Fibroblast of skin of left biceps (primary cell): ENCODE measurements at regions not wholly inside any gene's neighbourhood (a gene's known extent, or its start where the extent isn't known, plus 50 kb on each side); places are given as distances from the start of the nearest gene placed in this dataset.
A peak's percentile ranks its signal among the peaks of the same experiment; 100 is the strongest.

Experiments
- DNase-seq, 2 experiments: peaks; one replicate each; pipeline ENCODE4 v3.0.0-alpha.2; 2013; ENCODE audit warnings: low read depth in 2 of 2

DNA sequence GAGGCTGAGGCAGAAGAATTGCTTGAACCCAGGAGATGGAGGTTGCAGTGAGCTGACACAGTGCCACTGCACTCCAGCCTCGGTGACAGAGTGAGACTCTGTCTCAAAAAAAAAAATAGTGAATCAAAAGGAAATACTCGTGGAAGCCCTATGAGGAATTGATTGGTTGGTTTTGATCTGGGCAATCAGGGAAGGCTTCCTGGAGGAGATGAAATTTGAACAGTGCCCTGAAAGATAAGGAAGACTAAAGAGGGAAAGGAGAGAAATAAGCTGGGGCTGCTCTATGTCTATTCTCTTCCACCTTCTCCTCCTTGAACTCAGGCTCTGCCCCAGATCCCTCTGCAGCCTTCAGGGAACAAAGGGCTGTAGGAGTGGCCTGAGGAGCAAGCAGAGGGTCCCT, 54.1 kb downstream of the IRF2BPL start:
- no peak for DNase-seq

DNA sequence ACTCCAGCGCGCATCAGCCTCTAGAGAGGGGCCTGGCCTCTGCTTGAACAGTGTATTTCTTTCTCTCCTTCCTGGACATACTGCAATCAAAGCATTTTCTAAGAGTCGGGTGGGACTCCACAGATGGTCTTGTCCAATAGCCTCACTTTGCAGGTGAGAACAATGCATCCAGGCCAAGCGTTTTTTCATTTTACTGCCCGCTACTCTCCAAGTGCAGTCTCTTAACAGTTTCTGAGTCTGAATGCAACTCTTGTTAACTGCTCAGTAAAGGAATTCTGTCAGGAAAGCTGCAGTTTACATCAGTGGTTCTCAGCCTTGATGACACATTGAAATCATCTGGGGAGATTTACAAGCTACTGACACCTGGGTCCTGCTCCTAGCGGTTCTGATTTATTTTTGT, 57.0 kb downstream of the IRF2BPL start:
- DNase-seq = no peak

DNA sequence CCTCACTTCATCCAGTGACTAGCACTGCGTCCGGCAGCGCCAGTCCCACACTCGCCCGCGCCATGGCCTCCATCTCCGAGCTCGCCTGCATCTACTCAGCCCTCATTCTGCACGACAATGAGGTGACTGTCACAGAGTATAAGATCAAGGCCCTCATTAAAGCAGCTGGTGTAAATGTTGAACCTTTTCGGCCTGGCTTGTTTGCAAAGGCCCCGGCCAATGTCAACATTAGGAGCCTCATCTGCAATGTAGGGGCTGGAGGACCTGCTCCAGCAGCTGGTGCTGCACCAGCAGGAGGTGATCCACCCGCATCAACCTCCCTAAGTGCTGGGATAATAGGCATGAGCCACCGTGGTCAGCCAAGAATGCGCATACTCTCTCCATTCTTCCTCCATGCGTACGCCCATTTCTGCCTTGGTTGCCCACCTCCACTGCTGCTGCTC, 59.9 kb downstream of the IRF2BPL start:
- no peak for DNase-seq

DNA sequence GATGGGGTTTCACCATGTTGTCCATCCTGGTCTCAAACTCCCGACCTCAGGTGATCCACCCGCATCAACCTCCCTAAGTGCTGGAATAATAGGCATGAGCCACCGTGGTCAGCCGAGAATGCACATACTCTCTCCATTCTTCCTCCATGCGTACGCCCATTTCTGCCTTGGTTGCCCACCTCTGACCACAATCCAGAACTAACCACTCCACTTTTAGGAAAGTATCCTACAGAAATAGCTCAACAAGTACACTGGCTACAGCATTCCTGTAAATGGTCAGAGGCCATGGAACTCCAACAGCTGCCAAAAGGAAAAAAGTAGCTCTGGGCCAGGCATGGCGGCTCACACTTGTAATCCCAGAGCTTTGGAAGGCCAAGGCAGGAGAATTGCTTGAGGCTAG, 60.7 kb downstream of the IRF2BPL start:
- no peak for DNase-seq

DNA sequence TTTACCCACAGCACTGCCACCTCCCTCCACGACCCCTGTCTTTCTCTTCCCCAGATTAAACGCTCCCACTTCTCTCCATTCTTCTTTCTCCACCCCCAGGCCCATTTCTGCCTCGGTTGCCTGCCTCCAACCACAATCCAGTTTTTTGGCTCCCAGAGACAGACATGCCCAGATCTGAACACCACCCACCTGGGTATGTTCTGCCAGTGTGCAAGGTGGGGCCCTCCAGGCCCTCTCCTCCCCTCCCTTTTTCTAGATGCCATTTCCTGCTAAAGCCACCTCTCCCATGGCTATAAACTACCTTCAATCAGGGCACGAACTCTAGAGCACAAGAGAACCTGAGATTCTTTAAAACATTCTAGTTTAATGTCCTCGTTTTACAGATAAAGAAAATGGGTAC, 63.3 kb downstream of the IRF2BPL start:
- DNase-seq = no peak

- no peak for DNase-seq
Observed at GRCh38 chr14:76964695-76965094, 63.8 kb downstream of the IRF2BPL start.

DNA sequence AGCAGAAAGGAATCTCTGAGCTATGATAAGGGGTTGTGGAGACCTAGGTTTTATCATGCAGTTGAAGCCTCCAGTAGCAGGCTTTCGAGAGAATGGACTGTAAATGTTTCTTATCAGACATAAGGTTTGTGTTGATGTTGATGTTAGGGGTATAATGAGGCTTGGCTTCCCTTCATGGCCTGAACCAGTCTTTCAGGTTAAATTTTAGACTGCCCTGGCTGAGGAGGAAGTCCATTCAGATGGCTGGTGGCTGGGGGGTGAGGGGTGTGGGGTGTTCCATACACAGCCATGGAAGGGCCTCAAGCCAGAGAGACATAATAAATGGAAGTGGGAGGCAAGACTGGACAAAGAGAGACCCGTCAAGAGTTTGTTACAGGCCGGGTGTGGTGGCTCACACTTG, 65.1 kb downstream of the IRF2BPL start:
- DNase-seq = no peak

GRCh38 chr14:76962303-76962660, 66.2 kb downstream of the IRF2BPL start:
- no peak for DNase-seq

GRCh38 chr14:76961631-76962302, 66.7 kb downstream of the IRF2BPL start:
- DNase-seq = peak; percentile 91 to 92

GRCh38 chr14:76958980-76959710, 69.4 kb downstream of the IRF2BPL start:
- no peak for DNase-seq

DNA sequence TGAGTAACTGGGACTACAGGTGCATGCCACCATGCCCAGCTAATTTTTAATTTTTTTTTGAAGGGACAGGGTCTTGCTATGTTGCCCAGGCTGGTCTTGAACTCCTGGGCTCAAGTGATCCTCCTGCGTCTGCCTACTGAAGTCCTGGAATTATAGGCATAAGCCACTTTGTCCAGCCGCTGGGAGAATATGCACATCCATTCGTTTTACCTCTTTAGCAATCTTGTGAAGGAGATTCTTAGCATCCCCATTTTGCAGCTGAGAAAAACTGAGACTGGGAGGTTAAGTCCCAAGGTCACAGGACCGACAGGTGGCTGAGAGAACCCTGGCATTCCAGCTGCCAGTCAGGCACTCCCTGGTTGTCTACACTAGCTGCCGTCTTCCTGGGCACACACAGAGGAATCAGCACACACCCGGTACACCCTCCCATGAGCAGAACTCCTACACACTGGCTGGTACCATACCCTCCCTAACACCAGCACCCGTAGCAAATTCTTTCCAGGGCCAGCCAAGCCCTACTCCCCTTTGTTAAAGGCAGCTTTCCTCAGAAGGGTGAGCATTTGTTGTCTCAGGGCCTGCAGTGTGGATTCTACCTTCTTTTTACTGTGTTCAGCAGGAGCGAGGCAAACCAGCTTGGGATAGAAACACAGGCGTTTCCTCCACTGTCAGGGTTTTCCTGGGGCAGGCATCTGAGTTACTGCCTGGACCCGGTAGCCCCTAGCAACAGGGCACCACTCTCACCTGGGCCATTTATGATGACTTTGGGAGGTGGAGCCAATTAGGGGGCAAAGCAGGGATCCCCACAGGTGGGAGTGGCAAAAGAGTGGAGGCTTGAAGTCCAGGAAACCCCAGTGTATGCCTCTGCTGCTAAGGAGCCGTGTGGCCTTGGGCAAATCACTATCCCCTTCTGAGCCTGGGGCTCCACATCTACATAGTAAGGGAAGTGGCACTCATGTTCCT, 70.2 kb downstream of the IRF2BPL start:
- no peak for DNase-seq

DNA sequence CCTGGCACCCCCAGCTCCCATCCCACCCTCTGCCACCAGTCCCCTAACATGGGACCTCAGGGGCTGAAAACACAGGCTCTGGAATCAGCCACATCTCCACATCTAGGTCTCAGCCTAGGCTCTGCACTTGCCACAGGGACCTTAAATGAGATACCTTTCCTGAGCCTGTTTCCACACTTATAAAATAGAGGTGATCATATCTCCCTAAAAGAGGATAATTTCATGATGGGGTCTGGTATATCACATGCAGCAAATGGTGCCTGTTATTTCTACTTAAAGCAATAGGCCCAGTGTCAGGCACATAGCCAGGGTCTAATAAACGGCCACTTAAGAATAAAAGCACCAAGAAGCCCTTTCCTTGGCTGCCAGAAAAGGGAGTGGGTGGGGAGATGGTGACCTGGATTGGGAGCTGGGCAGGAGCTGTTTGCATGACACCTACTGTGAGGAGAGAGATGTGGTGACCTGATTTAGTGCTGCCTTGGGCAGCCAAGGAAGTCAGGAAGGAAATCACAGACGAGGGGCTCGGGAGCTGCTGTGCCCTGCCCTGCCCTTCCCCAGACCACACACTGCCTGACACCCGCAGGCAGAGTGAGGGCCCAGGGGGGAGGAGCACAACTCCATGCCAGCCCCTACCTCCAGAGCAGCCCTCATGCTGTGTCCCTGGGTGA, 71.2 kb downstream of the IRF2BPL start:
- DNase-seq = no peak

DNA sequence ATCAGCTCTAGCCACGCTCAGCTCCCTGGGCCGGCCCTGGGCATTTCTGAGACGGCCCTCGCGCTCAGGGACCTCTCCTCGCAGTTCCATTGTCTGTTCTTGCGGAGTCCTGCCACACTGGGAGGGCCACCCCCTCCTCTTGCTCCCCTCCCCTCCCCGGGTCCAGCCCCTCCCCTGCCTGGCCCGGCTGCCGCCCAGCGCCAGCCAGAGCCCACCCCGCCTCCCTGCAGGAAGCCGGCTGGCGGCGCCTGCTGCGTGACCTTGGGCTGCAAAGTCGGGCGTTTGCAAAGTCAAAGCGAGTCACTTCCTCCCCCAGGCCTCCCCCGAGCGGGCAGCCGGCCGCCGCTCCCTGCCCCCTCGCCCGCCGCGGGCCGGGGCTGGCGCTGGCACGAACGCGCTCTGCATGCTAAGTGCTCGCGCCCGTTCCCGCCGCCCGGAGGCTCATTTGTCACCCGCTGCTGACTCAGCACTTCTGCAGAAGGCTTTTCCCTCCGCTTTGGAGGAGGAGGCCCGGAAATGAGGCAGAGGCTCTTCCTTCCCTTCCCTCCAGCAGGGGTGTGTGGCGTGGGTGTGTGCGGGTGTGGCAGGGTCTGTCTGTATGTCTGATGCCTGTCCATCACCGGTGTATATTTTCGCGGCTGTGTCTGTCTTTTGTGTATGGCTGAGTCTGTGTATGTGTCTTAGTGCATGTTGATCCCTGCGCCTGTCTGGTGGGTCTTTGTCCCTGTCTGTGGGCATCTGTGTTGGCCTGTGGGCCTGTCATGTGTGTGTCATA, 72.0 kb downstream of the IRF2BPL start:
- peak; percentile 66 to 70 for DNase-seq

DNA sequence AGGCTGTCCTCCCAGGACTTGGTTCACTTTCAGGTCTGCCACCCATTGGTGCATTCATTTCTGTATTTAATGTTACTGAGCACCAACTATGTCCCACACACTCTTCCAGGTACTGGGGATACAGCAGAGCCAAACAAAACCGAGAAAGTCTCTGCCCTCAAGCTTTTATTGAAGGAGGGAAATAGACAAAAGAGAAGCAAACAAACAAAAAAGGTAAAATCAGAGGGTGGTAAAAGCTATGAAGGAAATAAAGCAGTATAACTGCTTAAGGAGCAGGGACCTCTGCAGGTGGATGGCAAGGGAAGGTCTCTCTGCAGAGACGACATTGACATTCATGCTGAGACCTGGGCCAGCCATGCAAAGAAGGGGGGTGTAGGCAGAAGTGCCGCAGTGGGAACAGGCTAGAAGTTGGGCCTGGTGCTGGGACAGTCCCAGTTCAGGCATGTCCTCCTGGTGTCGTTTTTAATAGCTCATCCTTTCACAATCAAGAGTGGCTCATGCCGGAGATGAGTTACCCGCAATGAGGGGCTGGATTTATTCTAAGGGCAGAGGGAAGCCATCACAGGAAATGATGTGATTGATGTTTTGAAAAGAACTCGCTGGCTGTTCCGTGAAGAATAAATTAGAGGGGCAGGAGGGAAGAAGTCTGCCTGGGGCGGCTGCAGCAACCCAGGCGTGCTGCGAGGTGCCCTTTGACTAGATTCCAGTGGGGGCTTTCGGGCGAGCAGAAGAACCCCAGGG, 72.8 kb downstream of the IRF2BPL start:
- no peak for DNase-seq

DNA sequence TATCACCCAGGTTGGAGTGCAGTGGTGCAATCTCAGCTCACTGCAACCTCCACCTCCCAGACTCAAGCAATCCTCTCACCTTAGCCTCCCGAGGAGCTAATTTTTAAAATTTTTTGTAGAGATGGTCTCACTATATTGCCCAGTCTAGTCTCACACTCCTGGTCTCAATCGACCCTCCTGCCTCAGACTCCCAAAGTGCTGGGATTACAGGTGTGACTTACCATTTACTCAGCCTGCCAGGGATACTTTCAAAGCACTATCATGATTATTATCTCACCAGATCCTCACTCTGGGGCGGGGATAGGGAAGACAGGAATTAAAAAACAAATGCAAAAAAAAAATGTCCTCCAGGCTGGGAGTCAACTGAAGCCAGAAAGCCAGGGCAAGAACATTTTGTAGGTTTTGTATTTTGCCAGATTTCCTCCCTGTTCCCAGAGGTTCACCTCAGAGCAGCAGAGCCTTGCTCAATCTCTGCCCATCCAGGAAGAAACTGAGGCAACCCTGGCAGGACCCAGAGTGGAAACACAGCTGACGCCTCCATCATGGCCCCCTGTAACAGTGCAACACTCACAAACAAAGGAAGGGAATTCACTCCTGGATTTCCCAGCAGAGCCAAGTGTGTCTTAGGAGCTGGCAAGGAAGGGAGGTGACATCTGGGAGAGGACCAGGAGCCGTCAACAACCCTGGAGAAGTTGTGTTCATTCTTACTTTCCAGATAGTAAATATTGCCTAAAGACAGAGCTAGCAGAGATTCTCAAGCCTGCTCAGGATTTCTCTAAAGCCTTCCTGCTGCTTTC, 73.9 kb downstream of the IRF2BPL start:
- DNase-seq = no peak

DNA sequence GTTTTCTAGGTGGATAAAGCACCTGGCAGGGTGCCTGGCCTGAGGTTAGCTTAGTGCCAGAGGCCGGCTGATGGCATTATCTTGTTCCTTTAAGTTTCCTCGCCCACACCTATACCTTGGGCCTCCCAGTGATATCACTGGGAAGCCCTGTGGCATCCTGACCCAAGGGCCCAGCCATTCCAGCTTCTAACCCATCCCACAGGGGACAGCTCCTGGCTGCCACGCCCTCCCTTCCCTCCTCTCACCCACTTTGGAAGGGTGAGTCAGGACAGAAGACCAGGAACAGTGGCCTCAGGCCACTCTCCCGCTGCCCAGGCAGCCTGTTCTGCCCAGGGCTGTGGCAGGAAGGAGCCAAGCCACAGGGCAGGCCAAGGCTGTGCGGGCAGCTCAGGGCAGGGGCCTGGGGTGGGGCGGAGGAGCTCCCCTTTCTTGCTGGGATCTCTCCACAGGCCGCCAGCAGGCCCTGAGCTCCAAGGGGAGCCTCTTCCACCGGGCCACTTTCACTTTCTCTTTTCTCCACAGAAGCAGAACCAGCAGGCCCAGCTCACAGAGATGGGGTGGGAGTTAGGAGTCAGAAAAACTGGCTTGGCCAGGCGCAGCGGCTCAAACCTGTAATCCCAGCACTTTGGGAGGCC, 75.1 kb downstream of the IRF2BPL start:
- DNase-seq = no peak

DNA sequence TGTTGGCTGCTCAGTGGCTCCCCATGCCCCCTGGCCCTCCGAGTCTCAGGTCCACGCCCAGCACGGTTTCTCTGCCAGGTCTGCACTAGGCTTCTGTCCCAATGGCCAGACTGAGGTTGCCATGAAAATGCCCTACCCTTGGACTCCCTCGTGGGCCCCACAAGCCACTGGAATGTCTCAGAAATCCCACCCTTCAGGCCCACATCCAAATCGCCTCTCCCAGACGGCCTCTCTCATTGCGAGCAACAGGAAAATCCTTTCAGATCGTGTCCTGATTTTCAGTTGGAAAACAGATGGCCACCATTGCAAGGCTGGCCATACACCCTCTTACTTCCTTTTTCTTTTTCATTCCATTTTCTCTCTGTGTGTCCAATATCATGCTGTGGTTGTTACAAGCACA, 77.3 kb downstream of the IRF2BPL start:
- no peak for DNase-seq

GRCh38 chr14:76950055-76951020, 78.2 kb downstream of the IRF2BPL start:
- DNase-seq = peak; percentile 53 to 54
